ENCODE measurements at regions not wholly inside any gene's neighbourhood (a gene's known extent, or its start where the extent isn't known, plus 50 kb on each side); places are given as distances from the start of the nearest gene placed in this dataset.

DNA sequence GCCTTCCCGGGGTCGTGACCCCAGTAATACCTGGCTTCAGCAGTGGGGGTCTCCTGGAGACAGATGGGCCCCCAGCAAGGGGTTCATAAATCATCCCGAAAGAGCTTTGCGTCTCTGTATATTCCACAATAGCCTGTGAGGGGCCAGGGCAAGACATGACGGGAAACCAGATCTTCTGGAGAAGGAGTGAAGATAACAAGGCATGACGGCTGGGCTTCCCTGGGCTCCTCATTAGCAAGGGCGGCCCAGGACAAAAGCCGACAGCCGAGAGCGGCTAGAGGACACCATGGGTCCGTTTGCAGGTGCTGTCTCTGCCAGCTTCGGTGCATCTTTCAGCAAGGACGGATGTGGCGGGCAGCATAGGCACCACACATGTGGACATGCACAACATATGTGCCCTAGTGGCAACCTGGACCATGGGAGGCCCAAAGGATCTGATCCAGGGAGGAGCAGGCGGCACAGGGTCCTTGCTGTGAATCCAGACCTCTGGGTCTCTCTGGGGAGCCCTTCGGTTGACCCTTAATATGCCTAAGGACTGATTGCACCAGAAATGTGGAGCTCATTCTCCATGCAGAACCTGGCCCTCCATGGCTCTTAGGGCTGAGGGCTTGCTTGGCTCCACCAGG, 136.9 kb upstream of the FOXF1 start:
- DNase-seq (ENCODE audit: low read depth in 1 of 2, low spot score in 1 of 2) = no peak

DNA sequence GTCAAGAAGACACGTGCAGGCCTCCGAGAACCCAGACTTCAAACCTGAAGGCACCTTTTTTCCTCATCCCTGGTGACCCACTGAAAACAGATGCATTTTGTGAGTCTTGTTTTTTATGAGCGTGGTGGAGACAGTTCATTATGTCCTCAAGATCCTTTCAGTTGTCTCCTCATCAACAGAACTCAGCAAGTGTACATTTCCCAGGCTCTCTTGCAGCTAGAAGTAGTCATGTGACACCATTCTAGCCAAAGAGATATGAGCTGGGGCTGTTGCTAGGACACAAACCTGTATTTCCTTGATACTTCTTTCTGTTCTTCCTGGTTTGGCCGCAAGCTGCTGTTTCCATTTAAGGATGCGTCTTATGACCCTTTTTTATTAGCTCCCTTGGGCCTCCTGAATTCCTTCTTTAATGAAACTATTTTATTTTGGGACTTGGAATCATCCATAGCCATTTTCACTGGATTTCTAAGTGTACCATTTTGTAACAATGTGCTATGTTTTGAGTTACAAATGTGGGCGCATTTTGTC, 135.7 kb upstream of the FOXF1 start:
- no peak for DNase-seq (ENCODE audit: low read depth in 1 of 2, low spot score in 1 of 2)

DNA sequence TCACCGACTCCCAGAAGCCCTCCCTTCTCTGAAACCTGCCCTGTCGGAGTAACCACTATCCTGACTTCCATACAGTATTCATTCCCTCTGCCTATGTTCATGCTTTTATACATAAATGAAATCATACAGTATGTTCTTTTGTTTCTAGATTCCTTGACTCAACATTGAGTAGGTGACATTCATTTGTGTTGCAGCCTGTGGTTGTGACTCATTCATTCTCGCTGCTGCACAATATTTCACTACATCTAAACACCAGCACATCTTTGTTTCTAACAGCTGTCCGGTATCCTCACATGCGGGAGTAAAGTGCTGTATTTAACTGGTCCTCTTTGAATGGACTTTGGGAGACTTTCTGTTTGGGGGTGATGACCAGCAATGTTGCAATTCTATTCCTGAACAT, 135.0 kb upstream of the FOXF1 start:
- no peak for DNase-seq (ENCODE audit: low read depth in 1 of 2, low spot score in 1 of 2)

DNA sequence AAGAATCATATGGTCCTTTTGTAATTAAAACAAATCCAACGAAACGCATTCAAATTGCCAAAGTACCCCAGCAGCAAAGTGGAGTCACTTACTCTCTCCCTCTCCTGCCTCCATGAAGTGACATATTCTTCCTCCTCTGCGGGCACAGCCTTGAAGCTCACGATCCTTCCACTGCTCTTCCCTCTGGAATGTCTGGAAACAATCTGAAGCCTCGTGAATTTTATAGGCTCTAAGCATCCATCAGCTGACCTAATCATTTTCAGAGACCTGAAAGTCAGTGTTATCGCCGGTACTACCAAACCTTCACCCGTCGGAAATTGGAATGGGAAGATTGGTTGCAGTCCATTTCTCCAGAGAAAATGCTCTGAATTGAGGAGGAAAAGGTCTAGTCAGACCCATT, 134.5 kb upstream of the FOXF1 start:
- DNase-seq (ENCODE audit: low read depth in 1 of 2, low spot score in 1 of 2) = no peak

DNA sequence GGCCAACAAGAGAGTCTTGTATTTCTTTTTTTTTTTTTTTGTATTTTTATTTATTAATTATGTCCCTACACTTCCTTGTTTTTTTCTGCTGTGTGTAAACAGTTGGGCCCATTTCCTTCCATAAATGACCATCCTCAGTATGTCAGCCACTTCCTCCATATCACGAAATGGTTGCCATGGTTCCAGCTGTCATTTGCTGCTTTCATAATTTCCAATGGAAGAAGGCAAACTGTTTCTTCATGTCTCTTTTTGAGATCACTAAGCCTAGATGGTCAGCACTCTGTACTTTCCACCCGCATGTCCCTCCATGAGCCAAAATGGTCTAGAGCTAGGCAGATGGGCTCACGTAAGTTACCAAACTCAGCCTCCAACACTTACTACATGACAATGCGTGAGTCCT, 133.5 kb upstream of the FOXF1 start:
- DNase-seq (ENCODE audit: low read depth in 1 of 2, low spot score in 1 of 2) = no peak

DNA sequence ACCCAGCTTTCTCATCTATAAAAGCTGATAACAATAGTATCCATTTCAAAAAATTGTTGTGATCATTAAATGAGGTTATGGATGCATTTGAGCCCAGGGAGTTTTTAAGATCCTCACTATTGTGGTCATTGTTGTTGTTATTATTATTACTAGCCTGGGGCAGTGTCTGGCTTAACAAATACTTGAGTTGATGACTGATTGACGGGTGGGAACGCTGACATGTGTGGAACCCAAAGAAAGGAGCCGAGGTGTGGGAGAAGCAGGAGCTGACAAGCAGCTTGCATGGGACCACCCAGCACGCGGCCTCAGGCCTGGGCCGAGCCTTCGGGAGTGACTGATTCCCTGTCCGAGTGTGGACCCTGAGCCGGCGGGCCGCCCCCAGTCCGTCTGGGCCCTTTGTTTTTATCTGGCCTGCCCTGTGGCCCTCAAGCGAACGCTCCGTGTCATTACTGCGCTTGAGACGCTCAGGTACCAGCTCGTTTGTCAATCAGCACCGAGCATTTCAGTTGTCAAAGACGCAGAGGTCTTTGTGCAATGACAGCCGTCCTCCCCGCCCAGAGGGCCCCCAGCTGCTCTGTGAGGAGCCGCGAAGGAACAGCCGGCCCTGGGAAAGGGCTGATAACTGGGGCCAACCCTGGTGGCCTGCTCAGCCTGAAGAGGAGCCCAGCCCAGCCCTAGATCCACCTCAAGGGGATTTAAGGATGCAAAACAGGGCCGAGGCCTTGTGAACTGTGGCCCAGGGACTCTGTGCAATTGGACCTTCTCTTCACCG, 132.9 kb upstream of the FOXF1 start:
- no peak for DNase-seq (ENCODE audit: low read depth in 1 of 2, low spot score in 1 of 2)

DNA sequence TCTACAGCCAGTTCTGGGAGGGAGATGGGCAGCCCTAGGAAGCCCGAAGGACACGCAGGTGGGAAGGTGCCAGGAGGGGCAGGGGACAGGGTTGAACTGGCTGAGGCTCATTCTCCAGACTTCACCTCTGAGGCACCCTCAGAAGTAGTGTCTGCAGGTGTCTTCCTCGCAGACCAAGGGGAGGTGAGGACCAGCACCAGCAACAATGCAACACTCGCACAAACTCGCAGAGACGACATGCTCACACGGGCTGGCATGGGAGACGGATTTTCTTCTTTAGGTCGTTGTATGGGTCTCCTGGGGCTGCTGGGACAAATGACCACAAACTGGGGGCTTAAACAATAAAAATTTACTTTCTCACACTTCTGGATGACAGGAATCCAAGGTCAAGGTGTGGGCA, 132.2 kb upstream of the FOXF1 start:
- DNase-seq (ENCODE audit: low read depth in 1 of 2, low spot score in 1 of 2) = no peak

DNA sequence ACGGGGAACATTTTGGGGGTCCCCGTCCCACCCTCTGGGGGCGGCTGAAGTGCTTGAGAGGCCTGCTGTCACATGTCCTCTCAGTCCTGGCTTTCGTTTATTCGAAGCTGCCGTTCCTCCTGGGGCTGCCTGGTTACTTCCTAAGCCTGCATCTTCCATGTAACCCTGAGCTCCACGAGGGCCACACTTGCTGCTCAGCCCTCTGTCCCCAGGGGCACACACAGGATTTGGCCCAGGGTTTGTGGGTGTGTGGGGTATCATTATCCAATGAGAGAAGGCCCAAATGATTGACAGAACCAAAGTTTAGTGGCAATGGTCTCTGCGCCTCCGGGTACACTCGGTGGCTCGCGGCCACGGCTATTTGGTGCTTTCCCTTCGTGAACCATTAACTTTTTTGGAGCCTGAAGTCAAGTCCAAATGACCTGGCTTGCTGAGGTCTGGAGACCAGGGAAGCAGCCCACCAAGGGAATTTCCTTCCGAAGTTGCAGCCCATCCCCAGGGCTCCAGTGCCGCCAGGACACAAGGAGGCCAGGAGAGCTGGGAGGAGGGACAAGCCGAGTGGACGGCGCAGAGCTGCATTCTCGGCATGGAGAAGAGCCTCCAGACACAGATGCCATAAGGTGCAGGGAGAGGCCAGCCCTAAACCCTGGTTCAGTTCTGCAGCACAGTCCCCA, 131.4 kb upstream of the FOXF1 start:
- no peak for DNase-seq (ENCODE audit: low read depth in 1 of 2, low spot score in 1 of 2)

DNA sequence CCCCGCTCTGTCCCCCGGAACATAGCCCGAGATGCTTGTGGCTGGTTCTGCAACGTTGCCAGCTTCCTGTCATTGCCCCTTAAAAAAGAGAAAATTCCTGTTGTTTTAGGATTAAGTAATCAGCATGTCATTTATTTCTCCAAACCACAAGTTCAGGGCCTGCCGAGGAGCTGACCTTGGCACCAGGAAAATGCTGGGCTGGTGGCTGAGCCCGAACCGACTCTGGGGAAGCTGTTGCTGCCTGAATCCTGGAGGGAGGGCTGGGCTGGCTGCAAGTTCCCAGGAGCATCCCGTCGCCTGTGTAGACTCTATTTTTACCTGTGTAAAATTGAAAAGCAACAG, 130.9 kb upstream of the FOXF1 start:
- no peak for DNase-seq (ENCODE audit: low read depth in 1 of 2, low spot score in 1 of 2)

DNA sequence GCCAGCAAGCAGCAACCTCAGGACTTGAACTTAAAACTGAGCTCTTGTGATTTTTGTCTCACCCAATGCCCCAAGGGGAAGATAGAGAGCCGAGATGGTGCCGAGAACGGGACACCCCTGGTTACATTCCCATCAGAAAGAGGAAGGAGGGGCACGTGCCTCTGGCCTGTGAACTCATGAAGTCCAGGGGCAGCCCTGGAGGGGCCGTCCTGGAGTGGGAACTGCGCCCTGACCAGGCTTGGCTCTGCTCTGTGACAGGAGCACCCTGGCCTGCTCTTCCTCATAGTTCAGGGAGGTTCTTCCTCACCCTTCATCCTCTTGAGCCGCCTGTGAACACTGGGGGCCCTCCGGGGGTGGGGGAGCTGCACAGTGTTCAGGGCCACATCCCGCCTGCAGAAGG, 130.3 kb upstream of the FOXF1 start:
- DNase-seq (ENCODE audit: low read depth in 1 of 2, low spot score in 1 of 2) = no peak

DNA sequence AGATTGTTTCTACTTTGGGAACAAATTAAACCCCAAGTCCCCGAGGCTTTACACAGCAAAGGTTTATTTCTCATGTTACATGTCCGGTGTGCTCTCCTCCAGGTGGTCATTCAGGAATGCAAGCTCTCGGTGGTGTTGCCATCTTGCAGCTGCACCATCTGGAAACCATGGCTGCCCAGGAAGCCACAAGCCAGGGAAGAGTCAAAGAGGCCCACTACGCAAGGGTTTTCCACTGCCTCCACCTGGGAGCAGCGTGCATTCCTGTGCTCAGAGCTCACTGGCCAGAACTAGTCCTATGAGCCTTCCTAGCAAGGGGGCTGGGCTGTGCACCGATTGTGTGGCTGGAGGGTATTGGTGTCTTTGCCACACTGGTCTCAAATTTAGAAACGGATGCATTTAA, 128.8 kb upstream of the FOXF1 start:
- no peak for DNase-seq (ENCODE audit: low read depth in 1 of 2, low spot score in 1 of 2)

DNA sequence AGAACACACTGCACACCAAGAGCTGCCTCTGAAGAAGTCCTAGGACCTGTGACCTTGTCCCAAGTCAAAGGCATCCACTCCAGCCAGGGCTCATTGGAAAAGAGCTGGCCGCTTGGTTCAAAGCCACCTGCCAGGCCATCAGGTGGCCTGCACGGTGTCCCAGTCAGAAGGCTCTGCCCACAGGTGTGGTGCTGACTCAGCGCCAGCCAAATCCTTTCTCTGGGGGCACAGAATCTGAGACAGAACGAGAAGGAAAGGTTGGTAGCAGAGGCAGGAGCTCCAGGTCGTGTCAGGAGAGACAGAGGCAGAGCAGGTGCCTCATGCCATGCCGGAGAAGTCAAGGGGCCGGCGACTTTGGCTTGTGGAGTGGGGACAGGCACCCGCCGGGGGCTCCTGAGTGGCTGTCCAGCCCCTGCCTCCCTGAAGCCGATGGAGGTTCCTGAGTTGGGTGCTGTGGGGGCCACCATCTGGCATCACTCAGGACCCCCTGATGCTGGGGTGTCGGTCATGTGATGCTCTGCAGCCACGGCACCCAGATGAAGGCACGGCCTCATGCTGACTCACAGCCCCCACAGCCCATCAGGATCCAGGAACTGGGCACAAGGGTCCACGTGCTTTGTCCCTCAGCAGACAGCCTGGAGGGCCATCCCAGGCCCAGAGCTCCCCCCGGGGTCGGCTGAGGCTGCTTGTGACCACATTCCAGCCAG, 128.1 kb upstream of the FOXF1 start:
- DNase-seq (ENCODE audit: low read depth in 1 of 2, low spot score in 1 of 2) = no peak

DNA sequence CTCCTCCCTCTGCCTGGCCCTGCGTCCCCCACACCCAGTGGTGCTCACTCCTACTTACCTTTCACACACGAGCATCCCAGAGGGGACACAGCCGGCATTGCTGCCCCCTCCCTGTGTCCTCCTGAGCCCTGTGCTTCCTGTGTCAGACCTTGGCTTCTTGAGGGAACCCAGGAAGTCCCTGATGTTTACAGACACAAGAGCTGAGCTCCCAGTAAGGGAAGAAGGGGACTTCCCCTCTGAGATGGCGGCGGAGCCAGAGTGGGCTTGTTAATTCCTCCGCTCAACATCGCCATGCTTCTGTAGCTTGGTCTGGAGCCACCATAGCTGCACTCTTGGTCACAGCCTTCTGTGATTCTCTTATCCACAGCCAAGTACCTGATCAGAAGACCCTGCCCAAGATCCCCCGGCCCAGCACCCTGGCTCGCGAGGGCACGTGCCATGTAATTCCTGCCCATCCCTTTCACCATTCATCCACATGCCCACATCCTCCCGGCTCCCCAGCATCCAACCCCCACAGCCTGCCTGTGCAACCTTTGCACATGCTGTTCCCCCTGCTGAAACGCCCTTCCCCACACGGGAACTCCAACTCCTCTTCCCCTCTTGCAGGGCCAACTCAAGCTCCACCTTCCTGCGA, 127.4 kb upstream of the FOXF1 start:
- DNase-seq (ENCODE audit: low read depth in 1 of 2, low spot score in 1 of 2) = no peak

DNA sequence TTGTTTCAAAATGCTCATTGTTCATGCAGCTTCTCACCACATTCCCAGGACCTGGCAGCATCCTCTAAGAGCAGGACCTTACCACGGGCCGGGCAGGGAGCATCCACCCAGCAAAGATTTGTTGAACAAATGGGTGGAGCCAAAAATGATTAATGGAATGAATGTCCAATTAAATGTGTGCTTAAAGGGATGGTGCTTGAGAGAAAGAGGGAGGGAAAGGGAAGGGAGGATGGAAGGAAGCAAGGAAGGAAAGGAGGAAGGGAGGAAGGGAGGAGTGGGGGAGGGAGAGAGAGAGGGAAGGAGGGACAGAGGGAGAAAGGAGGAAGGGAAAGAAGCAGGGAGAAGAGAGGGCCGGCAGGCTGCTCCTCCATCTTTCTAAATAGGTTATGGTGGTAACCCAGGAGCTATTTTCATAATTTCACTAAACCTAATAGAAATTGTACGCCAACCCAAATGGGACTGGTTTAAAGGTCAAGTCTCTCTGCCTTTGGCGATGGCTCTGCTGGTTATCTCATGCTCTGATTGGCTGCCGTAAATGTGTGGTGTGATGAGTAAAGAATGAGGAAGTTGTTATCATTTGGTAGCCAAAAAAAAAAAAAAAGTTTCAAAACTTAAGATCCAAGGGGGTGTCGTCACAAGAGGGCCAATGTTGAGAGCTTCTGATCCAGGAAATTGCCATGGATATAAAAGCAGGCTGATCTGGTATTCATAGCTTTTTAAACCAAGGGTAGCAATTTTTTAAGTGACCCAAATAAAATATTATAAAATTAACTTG, 126.7 kb upstream of the FOXF1 start:
- DNase-seq (ENCODE audit: low read depth in 1 of 2, low spot score in 1 of 2) = no peak

DNA sequence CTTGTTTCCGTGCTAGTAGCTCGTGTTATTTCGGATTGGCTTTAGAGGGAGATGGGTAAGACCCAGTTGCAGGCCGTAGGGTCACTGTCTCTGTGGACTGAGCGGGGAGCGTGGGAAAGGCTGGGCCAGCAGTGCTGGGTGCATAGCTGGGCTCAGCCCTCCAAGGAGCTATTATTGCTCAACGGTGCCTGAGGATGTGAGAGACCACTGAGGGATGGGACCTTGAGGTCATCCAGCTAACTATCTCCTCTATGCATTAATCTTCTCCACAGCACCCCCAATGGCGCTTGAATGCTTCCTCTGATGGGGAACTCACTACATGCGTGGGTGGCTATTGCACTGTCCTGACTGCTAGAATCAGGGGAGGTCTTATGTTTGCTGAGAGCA, 126.1 kb upstream of the FOXF1 start:
- DNase-seq (ENCODE audit: low read depth in 1 of 2, low spot score in 1 of 2) = no peak

DNA sequence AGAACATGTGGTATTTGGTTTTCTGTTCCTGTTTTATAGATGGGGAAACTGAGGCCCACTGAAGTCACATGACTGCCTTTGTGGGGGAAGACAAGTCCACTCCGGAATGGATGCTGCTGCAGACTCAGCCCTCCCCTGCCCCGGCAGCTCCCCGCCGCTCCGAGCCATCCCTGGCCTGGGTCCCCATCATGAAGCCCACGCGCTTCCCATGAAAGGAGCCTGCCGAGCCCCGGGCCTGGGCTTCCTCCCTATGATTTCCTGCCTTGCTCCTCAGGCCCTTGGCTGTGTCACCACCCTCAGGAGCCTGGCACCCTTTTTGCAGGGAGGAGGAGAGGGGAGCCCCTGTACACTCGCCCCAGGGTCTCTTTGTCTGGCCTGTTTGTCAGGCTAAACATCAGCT, 125.3 kb upstream of the FOXF1 start:
- no peak for DNase-seq (ENCODE audit: low read depth in 1 of 2, low spot score in 1 of 2)

DNA sequence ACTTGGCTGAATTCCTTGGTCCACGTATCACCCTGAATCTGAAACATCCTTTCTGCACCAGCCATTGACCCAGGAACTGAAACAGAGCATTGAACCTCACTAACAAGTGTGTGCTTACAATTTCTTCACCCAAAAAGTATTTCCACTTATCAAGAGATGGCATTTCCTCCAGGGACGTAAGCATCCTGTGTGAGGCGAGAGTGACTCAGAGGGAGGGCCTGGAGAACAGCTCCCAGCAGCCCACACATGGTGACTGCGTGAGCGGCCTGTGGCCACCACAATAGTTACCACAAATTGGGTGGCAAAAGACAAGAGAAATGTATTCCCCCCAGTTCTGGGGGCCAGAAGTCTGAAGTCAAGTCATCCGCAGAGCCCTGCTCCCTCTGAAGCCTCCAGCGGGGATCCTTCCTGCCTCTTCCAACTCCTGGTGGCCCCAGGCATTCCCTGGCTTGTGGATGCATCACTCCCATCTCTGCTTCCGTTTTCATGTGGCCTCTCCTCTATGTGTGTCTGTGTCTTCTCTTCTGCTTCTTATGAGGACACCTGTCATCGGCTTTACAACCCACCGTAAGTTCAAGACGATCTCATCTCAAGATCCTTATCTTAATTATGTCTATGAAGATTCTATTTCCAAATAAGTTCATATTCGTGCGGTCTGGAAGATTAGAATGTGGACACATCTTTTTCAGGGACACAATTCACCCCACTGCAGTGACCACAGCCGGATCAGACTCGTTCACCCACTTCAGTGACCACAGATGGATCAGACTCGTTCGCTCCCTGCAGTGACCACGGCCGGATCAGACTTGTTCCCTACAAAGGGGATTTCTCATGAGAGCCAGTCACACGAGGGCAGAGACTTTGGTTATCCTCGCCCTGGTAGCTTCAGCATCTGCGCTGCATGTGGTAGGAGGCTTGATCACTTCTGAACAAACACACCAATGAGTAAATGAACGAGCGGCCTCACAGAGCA, 122.6 kb upstream of the FOXF1 start:
- no peak for DNase-seq (ENCODE audit: low read depth in 1 of 2, low spot score in 1 of 2)

DNA sequence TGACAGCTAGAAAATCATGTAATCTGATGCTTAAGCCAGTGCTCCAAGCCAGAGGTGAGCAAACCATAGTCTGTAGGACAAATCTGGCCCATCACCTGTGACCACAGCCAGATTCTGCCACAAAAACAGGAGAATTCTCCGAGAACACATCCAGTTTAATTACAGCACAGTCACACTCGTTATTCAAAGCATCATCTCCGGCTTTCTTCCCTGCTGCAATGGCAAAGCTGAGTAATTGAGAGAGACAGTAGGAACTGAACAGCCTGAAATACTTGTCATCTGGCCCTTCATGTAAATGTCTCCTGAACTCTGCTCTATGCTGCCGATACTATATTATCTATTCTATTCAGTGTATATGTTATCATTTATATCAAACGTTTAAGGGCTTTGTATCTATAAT, 121.4 kb upstream of the FOXF1 start:
- no peak for DNase-seq (ENCODE audit: low read depth in 1 of 2, low spot score in 1 of 2)

DNA sequence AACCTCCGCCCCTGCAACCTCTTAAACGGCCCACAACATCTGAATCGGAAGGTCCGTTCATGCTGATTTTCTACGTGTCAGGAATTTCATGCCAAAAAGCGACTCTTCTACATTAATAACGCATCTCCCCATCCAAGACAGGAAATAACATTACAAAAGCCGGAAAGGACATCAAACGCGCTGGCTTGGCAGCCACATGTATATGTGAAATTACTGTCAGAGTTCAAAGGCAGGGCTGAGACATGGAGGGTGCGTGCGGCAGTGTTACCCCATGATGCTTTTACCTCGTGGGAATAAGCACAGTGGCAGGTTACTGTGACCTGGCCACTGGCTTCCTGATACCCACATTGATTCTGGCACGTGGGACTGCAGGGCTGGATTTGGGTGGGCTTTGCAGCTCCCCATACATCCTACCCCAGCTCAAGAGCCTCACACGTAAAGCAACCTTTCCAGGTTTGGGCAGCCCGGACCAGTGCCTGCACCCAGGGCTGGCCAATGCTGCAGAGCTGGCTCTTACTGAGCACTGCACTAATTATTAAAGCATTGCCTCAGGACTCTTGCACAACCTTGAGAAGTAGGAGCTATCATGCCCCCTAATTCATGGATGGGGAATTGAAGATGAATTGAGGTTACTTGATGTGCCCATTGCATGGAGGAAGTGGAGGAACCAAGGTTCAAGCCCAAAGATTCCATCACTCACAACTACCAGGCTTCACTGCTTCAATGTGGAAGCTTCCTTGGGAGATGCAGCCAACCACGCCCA, 120.6 kb upstream of the FOXF1 start:
- DNase-seq (ENCODE audit: low read depth in 1 of 2, low spot score in 1 of 2) = no peak
